Erythroblast (primary cell): ENCODE measurements at regions not wholly inside any gene's neighbourhood (a gene's known extent, or its start where the extent isn't known, plus 50 kb on each side); places are given as distances from the start of the nearest gene placed in this dataset.

ENCODE experiments used
- GATA1 ChIP-seq: IDR thresholded peaks from 2 replicates; pipeline ENCODE4 v1.6.1; 2011; ENCODE audit warnings: low read depth, mild to moderate bottlenecking, control low read depth, low read length, moderate library complexity
- POLR2A ChIP-seq: IDR thresholded peaks from 2 replicates; pipeline ENCODE4 v1.6.1; 2011; ENCODE audit warnings: mild to moderate bottlenecking, low read length

GRCh38 chr12:41959271-41959670, 185.4 kb downstream of the GXYLT1 start:
- no peak for TF ChIP-seq GATA1
- TF ChIP-seq POLR2A = no peak
